H1 (cell line): ENCODE measurements at regions not wholly inside any gene's neighbourhood (a gene's known extent, or its start where the extent isn't known, plus 50 kb on each side); places are given as distances from the start of the nearest gene placed in this dataset.

Source experiments
- CTCF ChIA-PET: fragments of 300-600 bp; sonication (Branson Sonifier 250); formaldehyde crosslinking; loops from one replicate; lab custom pipeline; 2021; ENCODE audit not compliant: partially characterized antibody; lab: Charles Lee
- POLR2A ChIA-PET: fragments of 300-600 bp; sonication (Branson Sonifier 250); formaldehyde crosslinking; loops from one replicate; lab custom pipeline; 2021; ENCODE audit warnings: inconsistent platforms; ENCODE audit not compliant: partially characterized antibody; lab: Charles Lee
- DNase-seq, 2 experiments: peaks; one replicate each; pipeline versions ENCODE4 v3.0.0 to v3.0.0-alpha.2; 2010 to 2022; ENCODE audit warnings: low spot score in 2 of 2, low read depth in 1 of 2, mixed read lengths in 1 of 2
- FAIRE-seq: peaks from 2 replicates; lab custom pipeline; 2011; peaks lifted over from hg19 to GRCh38; lab: Jason Lieb, UNC
- H2AFZ ChIP-seq: 2 replicates; pipeline ENCODE4 v1.8.1; 2012; ENCODE audit warnings: low read length, inconsistent platforms
- H2AK5ac ChIP-seq: 2 replicates; pipeline ENCODE4 v1.6.1; 2013; ENCODE audit warnings: low read depth, low read length
- H2BK120ac ChIP-seq: replicated peaks from 2 replicates; pipeline ENCODE3; 2013; ENCODE audit warnings: low read depth, low read length, inconsistent platforms
- H2BK12ac ChIP-seq: 2 replicates; pipeline ENCODE4 v1.6.1; 2013; ENCODE audit warnings: low read depth, low read length
- H2BK15ac ChIP-seq: 2 replicates; pipeline ENCODE4 v1.6.1; 2013; ENCODE audit warnings: low read length
- H2BK20ac ChIP-seq: 2 replicates; pipeline ENCODE4 v1.6.1; 2013; ENCODE audit warnings: low read length
- H2BK5ac ChIP-seq: 2 replicates; pipeline ENCODE4 v1.6.1; 2013; ENCODE audit warnings: low read depth, low read length
- H3K14ac ChIP-seq: 2 replicates; pipeline ENCODE4 v1.6.1; 2013; ENCODE audit warnings: inconsistent platforms; ENCODE audit not compliant: insufficient read length
- H3K18ac ChIP-seq: 2 replicates; pipeline ENCODE4 v1.6.1; 2013; ENCODE audit warnings: low read length; ENCODE audit errors: extremely low read depth
- H3K23ac ChIP-seq: 2 replicates; pipeline ENCODE4 v1.6.1; 2013; ENCODE audit warnings: inconsistent platforms; ENCODE audit not compliant: insufficient read length
- H3K23me2 ChIP-seq: 2 replicates; pipeline ENCODE4 v1.6.1; 2013; ENCODE audit warnings: low read depth, low read length
- H3K27ac ChIP-seq: 2 replicates; pipeline ENCODE4 v1.6.1; 2011; ENCODE audit warnings: low read depth, low read length, inconsistent platforms
- H3K27me3 ChIP-seq, 4 experiments: replicated peaks in 1 of 4; 1 replicate in 1 of 4; 2 replicates in 3 of 4; pipeline versions ENCODE4 v1.6.1 to v1.8.1; 2011 to 2013; ENCODE audit warnings: low read length in 3 of 4, mild to moderate bottlenecking in 3 of 4, inconsistent platforms in 2 of 4, mixed read lengths in 2 of 4, moderate library complexity in 1 of 4; ENCODE audit not compliant: control insufficient read depth in 3 of 4, insufficient read depth in 3 of 4; ENCODE audit errors: extremely low read depth in 1 of 4
- H3K36me3 ChIP-seq, 4 experiments: 2 replicates each; pipeline versions ENCODE4 v1.6.1 to v1.8.1; 2011 to 2013; ENCODE audit warnings: mild to moderate bottlenecking in 4 of 4, low read length in 3 of 4, moderate library complexity in 2 of 4, control low read depth in 1 of 4, inconsistent platforms in 1 of 4; ENCODE audit not compliant: insufficient read depth in 4 of 4, control insufficient read depth in 2 of 4
- H3K4ac ChIP-seq: replicated peaks from 2 replicates; pipeline ENCODE3; 2013; ENCODE audit warnings: low read length, low read depth, mixed read lengths, inconsistent platforms; ENCODE audit not compliant: insufficient read length
- H3K4me1 ChIP-seq, 4 experiments: replicated peaks in 1 of 4; 1 replicate in 1 of 4; 2 replicates in 3 of 4; pipeline versions ENCODE4 v1.6.1 to v1.8.1; 2011 to 2013; ENCODE audit warnings: low read length in 3 of 4, inconsistent platforms in 2 of 4, mixed read lengths in 1 of 4; ENCODE audit not compliant: insufficient read depth in 4 of 4, control insufficient read depth in 3 of 4
- H3K4me2 ChIP-seq, 2 experiments: 2 replicates each; pipeline versions ENCODE4 v1.6.1 to v1.8.1; 2011 to 2013; ENCODE audit warnings: low read depth in 2 of 2, low read length in 2 of 2, control low read depth in 1 of 2, inconsistent platforms in 1 of 2, mild to moderate bottlenecking in 1 of 2; ENCODE audit not compliant: insufficient read depth in 1 of 2
- H3K4me3 ChIP-seq, 4 experiments: fragments of 200-600, 300-600 bp in 1 of 4; sonication (generic), shearing (Covaris generic), sonication (Bioruptor Twin) in 1 of 4; 2 replicates each; pipeline versions ENCODE4 v1.5.1 to v1.8.1; 2011 to 2016; ENCODE audit warnings: low read length in 4 of 4, low read depth in 3 of 4, control low read depth in 2 of 4, inconsistent platforms in 2 of 4, mild to moderate bottlenecking in 2 of 4, mixed read lengths in 1 of 4, moderate library complexity in 1 of 4; ENCODE audit not compliant: insufficient read depth in 2 of 4; ENCODE audit errors: extremely low read depth in 1 of 4
- H3K56ac ChIP-seq: replicated peaks from 2 replicates; pipeline ENCODE3; 2013; ENCODE audit warnings: low read depth, mild to moderate bottlenecking, mixed read lengths, low read length, inconsistent platforms; ENCODE audit not compliant: insufficient read length
- H3K79me1 ChIP-seq: 2 replicates; pipeline ENCODE4 v1.6.1; 2013; ENCODE audit warnings: low read depth, low read length, control low read depth
- H3K79me2 ChIP-seq, 2 experiments: 2 replicates each; pipeline versions ENCODE4 v1.6.1 to v1.8.1; 2012 to 2013; ENCODE audit warnings: low read length in 2 of 2, mild to moderate bottlenecking in 2 of 2, inconsistent platforms in 1 of 2; ENCODE audit not compliant: insufficient read depth in 2 of 2, control insufficient read depth in 1 of 2
- H3K9ac ChIP-seq, 4 experiments: replicated peaks in 1 of 4; 1 replicate in 1 of 4; 2 replicates in 3 of 4; pipeline versions ENCODE4 v1.6.1 to v1.8.1; 2011 to 2013; ENCODE audit warnings: low read depth in 3 of 4, low read length in 3 of 4, control low read depth in 2 of 4, mild to moderate bottlenecking in 2 of 4, moderate library complexity in 2 of 4, inconsistent platforms in 1 of 4; ENCODE audit errors: extremely low read depth in 1 of 4
- H3K9me3 ChIP-seq, 2 experiments: 2 replicates each; pipeline versions ENCODE4 v1.6.1 to v1.8.1; 2012 to 2013; ENCODE audit warnings: mild to moderate bottlenecking in 2 of 2, moderate library complexity in 2 of 2, control low read depth in 1 of 2, inconsistent platforms in 1 of 2, low read depth in 1 of 2, low read length in 1 of 2, mixed read lengths in 1 of 2; ENCODE audit not compliant: insufficient read depth in 2 of 2
- H4K20me1 ChIP-seq, 2 experiments: replicated peaks in 1 of 2; 2 replicates each; pipeline versions ENCODE3 to v1.8.1; 2011 to 2013; ENCODE audit warnings: inconsistent platforms in 2 of 2, low read length in 2 of 2, mild to moderate bottlenecking in 1 of 2; ENCODE audit not compliant: insufficient read depth in 2 of 2, control insufficient read depth in 1 of 2
- H4K5ac ChIP-seq: 2 replicates; pipeline ENCODE4 v1.6.1; 2013; ENCODE audit warnings: low read length, low read depth, mixed read lengths, inconsistent platforms; ENCODE audit not compliant: insufficient read length
- H4K8ac ChIP-seq: 2 replicates; pipeline ENCODE4 v1.8.0; 2013; ENCODE audit warnings: mild to moderate bottlenecking, moderate library complexity, low read length, inconsistent platforms; ENCODE audit not compliant: insufficient read depth; ENCODE audit errors: extremely low read depth
- H4K91ac ChIP-seq: replicated peaks from 2 replicates; pipeline ENCODE3; 2013; ENCODE audit warnings: low read length, mixed read lengths, inconsistent platforms; ENCODE audit not compliant: insufficient read length
- CBX8 ChIP-seq: fragments of 300-800, 300-1000 bp; sonication (generic); IDR thresholded peaks from 2 replicates; pipeline ENCODE4 v1.7.1; 2016; ENCODE audit warnings: low read depth, low read length, borderline replicate concordance
- FOSL1 ChIP-seq: IDR thresholded peaks from 2 replicates; pipeline ENCODE4 v1.6.1; 2011; ENCODE audit warnings: mild to moderate bottlenecking, low read depth, low read length, moderate library complexity; ENCODE audit not compliant: insufficient read depth
- GABPA ChIP-seq: IDR thresholded peaks from 2 replicates; pipeline ENCODE4 v1.6.1; 2011; ENCODE audit warnings: mild to moderate bottlenecking, low read length, moderate library complexity, borderline replicate concordance; ENCODE audit not compliant: insufficient read depth
- GTF2F1 ChIP-seq: IDR thresholded peaks from 2 replicates; pipeline ENCODE4 v1.6.1; 2012; ENCODE audit warnings: low read depth, low read length, improper control_type of control experiment, borderline replicate concordance
- KDM1A ChIP-seq: fragments of 200-600, 300-600 bp; sonication (generic); IDR thresholded peaks from 2 replicates; pipeline ENCODE4 v1.7.1; 2016; ENCODE audit warnings: mild to moderate bottlenecking, low read length, borderline replicate concordance
- PHF8 ChIP-seq: fragments of 200-600 bp; sonication (generic); conservative IDR thresholded peaks from 2 replicates; pipeline ENCODE4 v1.7.1; 2012; ENCODE audit warnings: low read depth, mild to moderate bottlenecking, inconsistent platforms, low read length, moderate library complexity
- POLR2A ChIP-seq, 2 experiments: IDR thresholded peaks; 1 replicate in 1 of 2; 2 replicates in 1 of 2; pipeline ENCODE4 v1.6.1; 2011; ENCODE audit warnings: low read depth in 2 of 2, low read length in 2 of 2, mild to moderate bottlenecking in 2 of 2; ENCODE audit errors: control extremely low read depth in 1 of 2
- POU5F1 ChIP-seq: IDR thresholded peaks from 2 replicates; pipeline ENCODE4 v1.6.1; 2011; ENCODE audit warnings: low read depth, mild to moderate bottlenecking, low read length, moderate library complexity
- SIRT6 ChIP-seq: IDR thresholded peaks from one replicate; pipeline ENCODE4 v1.7.1; 2012; ENCODE audit warnings: low read length, inconsistent platforms
- SP2 ChIP-seq: IDR thresholded peaks from 2 replicates; pipeline ENCODE4 v1.6.1; 2012; ENCODE audit warnings: mild to moderate bottlenecking, low read length, inconsistent platforms
- TBP ChIP-seq: IDR thresholded peaks from 2 replicates; pipeline ENCODE4 v1.6.1; 2011; ENCODE audit warnings: low read depth, low read length, improper control_type of control experiment
- WGBS, 2 experiments: shearing (Covaris generic) in 1 of 2; methylation state at CpG; one replicate each; pipeline versions ENCODE4 v1.1.6 to v1.1.7; 2013 to 2015; ENCODE audit warnings: low lambda C conversion rate in 2 of 2, mixed read lengths in 2 of 2, inconsistent platforms in 1 of 2, low coverage in 1 of 2, missing lambda C conversion rate in 1 of 2; ENCODE audit not compliant: insufficient replicate concordance in 2 of 2, insufficient coverage in 1 of 2, insufficient read length in 1 of 2; ENCODE audit errors: extremely low coverage in 1 of 2, missing lambda C conversion rate in 1 of 2; 5-methylcytosine and 5-hydroxymethylcytosine counted together
- TF ChIP-seq, protein P1 (sequence below): IDR thresholded peaks from 2 replicates; pipeline ENCODE4 v1.6.1; 2012; ENCODE audit warnings: inconsistent platforms
- TF ChIP-seq, protein P2 (sequence below): IDR thresholded peaks from 2 replicates; pipeline ENCODE4 v1.6.1; 2012; ENCODE audit warnings: inconsistent platforms

DNA sequence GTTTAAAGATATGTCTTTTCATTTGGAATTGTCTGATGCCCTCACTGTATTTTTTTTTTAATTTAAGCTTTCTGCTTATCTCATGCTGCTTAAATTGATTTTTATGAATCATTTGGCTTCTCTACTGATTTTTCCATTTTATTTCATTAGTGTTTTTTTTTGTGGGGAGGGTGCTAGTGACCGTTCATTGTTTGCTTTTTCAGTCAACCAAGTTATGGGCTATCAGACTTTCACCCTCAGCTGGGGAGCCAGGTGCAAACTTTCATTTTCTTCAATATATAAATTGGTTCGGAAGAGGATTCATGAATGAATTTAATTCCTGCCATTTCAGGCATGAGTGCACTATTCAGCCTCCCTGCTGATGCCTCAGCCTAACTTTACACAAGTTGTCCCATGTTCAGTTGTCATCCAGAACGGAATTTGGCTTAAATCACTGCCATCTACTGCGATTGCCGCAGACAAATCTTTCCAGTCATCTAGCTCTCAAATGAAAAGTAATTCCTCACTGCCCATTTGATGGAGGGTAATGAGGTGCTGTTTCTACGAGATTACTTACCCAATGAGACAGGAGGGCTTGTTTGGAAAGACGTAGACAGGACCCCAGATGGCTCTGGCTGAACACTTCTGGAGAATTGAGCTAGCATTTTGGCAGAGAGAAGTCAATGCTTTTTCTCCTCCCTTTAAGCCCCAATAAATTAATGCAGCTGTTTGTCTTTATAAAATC, 89.9 kb upstream of the RORA start:
- Histone ChIP-seq H2AK5ac (no peak overlapping the region), H3K27me3 (no peaks in the 10 kb centered on the region), H4K8ac (no peak overlapping the region), H2BK5ac (no peak overlapping the region), H3K4me1 (no peaks in the 10 kb centered on the region), H4K91ac (no peak overlapping the region), H3K9ac (no peak overlapping the region), H4K20me1 (no peaks in the 10 kb centered on the region), H2BK120ac (no peak overlapping the region), H3K9me3 (0 out of 4 replicates have a peak, but pooled peaks cover 0 to 4% of the 10 kb centered on the region in 2 experiments), H3K4ac (no peak overlapping the region), H3K56ac (no peak overlapping the region), H2BK20ac (no peak overlapping the region), H3K23ac (no peak overlapping the region), H3K18ac (no peak overlapping the region), H3K4me2 (no peak overlapping the region), H3K23me2 (no peaks in the 10 kb centered on the region), H3K36me3 (no peaks in the 10 kb centered on the region; a peak in 1 of 8 replicates), H3K27ac (no peak overlapping the region), H3K79me1 (no peaks in the 10 kb centered on the region), H2BK15ac (no peak overlapping the region), H2BK12ac (no peak overlapping the region), H4K5ac (no peak overlapping the region), H3K14ac (no peak overlapping the region), H3K79me2 (no peaks in the 10 kb centered on the region), H2AFZ (no peak overlapping the region), H3K4me3 (no peak overlapping the region)
- POLR2A ChIA-PET, result no interaction called here
- DNase-seq (no peak), FAIRE-seq (no peak)
- CTCF ChIA-PET, result interaction anchor here (0.9 kb wide), 1 partner anchor 13 kb away, joined by 4 read pairs; no protein-coding TSS in a partner anchor
- WGBS, 2 experiments, result 92% methylated on average over 7 of the region's 7 CpGs; no CpG with 5 or more reads in 1 of the 2 experiments
- TF ChIP-seq, protein P1, sequence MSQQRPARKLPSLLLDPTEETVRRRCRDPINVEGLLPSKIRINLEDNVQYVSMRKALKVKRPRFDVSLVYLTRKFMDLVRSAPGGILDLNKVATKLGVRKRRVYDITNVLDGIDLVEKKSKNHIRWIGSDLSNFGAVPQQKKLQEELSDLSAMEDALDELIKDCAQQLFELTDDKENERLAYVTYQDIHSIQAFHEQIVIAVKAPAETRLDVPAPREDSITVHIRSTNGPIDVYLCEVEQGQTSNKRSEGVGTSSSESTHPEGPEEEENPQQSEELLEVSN, result no peak
- no peak for TF ChIP-seq TBP
- no peak for TF ChIP-seq GABPA
- TF ChIP-seq PHF8, result no peak
- no peak for TF ChIP-seq GTF2F1
- TF ChIP-seq KDM1A, result no peak
- TF ChIP-seq POU5F1, result no peak
- TF ChIP-seq CBX8, result no peak
- TF ChIP-seq SP2, result no peak
- TF ChIP-seq, protein P2, sequence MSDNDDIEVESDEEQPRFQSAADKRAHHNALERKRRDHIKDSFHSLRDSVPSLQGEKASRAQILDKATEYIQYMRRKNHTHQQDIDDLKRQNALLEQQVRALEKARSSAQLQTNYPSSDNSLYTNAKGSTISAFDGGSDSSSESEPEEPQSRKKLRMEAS, result no peak
- TF ChIP-seq FOSL1, result no peak
- TF ChIP-seq SIRT6, result no peak
- no peak for TF ChIP-seq POLR2A (IDR thresholded peaks at IDR 0.05; ENCODE audit: control extremely low read depth in 1 of 2, low read depth in 2 of 2, low read length in 2 of 2)
